Omental fat pad (tissue), 3 donors: ENCODE measurements at regions not wholly inside any gene's neighbourhood (a gene's known extent, or its start where the extent isn't known, plus 50 kb on each side); places are given as distances from the start of the nearest gene placed in this dataset.

Source experiments
- ATAC-seq: fragments of 150-250 bp; one replicate; pipeline ENCODE4 v1.9.1; 2016; ENCODE audit warnings: mild to moderate bottlenecking, moderate library complexity; ENCODE audit not compliant: low FRiP score
- DNase-seq: peaks from one replicate; pipeline ENCODE4 v3.0.0-alpha.2; 2019; ENCODE audit warnings: low spot score
- TF ChIP-seq, protein P1 (sequence below), 3 donors: fragments of 450-650 bp; IDR thresholded peaks; one replicate each; pipeline ENCODE4 v1.5.1; 2016 to 2017; ENCODE audit warnings: antibody characterized with exemption in 3 of 3, mild to moderate bottlenecking in 3 of 3, moderate library complexity in 2 of 3

DNA sequence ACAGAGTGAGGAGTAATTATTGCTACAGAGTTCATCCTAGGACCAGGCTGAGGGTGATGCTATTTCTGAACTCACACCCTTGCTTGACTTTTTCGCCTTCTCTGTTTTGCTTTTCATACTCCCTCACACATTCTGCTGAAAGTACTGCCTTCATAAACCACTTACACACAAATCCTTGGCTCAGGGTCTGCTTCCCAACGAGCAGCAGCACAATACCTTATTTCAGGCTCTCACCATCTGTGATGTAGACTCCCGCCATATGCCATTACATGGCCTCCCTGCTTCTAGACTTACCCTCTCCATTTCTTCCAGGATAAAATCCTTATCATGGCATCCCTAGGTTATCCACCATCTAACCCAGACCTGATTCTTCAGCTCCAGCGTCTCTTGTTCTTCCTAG, 321.3 kb upstream of the SPTLC3 start:
- TF ChIP-seq, protein P1, sequence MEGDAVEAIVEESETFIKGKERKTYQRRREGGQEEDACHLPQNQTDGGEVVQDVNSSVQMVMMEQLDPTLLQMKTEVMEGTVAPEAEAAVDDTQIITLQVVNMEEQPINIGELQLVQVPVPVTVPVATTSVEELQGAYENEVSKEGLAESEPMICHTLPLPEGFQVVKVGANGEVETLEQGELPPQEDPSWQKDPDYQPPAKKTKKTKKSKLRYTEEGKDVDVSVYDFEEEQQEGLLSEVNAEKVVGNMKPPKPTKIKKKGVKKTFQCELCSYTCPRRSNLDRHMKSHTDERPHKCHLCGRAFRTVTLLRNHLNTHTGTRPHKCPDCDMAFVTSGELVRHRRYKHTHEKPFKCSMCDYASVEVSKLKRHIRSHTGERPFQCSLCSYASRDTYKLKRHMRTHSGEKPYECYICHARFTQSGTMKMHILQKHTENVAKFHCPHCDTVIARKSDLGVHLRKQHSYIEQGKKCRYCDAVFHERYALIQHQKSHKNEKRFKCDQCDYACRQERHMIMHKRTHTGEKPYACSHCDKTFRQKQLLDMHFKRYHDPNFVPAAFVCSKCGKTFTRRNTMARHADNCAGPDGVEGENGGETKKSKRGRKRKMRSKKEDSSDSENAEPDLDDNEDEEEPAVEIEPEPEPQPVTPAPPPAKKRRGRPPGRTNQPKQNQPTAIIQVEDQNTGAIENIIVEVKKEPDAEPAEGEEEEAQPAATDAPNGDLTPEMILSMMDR (IDR thresholded peaks at IDR 0.05), result no peak
- ATAC-seq, result no peak
- DNase-seq, result no peak

DNA sequence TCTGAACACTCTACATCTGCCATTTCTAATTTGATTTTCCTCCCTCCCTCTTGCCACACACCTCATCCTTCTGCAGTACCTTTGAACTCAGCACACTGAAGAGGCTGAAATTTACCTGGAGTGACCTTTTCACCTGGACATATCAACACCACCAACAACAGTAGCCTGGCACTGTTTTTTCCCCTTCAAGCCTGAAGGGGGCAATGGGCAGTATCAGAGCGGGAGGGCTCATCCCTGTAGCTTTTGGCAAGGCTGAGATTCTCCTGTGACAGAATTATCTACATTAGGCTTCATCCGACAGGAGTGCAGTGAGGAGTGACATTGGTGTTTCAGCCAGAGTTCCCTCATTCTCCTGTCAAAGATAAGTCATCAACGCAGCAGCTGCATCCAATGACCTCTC, 312.8 kb upstream of the SPTLC3 start:
- ATAC-seq, result no peak
- TF ChIP-seq, protein P1 (IDR thresholded peaks at IDR 0.05), result no peak
- DNase-seq, result no peak

DNA sequence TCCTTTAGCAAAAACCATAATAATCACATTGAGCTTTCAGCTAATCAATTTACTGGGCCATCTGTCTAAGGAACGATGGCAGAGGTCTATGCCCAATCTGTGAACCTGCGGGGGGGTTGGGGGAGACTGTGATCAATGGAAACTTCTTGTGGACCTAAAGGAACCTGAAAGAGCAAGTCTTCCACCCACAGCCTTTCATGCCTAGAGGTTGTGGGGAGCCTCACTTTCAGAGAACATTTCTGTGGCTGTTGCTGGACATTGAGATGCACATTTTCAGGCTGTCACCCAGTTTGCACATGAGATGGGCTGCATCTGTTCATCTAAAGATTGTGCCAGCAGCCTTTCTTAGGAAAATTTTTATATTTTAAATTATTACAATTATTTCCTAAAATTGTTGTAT, 310.0 kb upstream of the SPTLC3 start:
- ATAC-seq, result no peak
- DNase-seq, result no peak

DNA sequence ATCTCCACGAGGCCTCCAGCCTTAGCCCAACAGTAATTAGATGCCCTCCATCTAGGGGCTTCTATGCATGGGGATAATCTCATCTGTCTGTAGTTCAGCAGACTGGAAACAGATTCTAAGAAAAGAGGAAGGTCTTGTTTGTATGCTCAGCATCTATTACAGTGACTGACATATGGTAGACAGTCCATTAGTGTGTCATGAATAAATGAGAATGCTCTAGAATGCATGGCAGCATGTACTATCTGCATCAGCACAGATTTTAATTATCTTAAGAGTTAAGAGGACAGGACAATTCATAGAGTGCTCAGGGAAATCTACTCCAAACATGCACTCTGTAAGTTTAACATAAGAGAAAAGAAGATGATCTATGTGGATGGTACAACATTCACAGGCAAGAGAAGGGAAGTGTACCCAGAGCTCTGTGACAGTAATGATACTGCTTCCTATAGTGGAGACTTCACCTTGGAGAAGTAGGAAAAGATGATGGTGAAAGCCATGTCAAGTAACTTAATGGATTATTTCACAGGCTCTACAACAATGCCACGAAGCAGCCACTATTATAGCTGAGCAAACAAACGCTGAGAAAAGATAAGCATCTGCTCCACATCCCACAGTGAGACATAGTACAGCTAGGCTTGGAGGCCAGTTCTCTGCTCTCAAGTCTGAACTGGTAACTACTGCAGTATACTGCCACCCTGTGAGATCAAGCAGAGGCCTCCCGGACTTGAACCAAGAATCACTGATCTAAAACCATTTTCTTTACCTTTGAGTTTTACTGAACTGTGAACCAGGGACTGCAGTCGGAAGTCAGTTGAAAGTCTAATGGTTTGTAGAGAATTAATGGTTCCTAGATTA, 309.2 kb upstream of the SPTLC3 start:
- DNase-seq (no peak), ATAC-seq (no peak)
- TF ChIP-seq, protein P1 (IDR thresholded peaks at IDR 0.05), result no peak

More for the DNA sequence above, 310.0 kb upstream of the SPTLC3 start:
- TF ChIP-seq, protein P1 (IDR thresholded peaks at IDR 0.05), result no peak

DNA sequence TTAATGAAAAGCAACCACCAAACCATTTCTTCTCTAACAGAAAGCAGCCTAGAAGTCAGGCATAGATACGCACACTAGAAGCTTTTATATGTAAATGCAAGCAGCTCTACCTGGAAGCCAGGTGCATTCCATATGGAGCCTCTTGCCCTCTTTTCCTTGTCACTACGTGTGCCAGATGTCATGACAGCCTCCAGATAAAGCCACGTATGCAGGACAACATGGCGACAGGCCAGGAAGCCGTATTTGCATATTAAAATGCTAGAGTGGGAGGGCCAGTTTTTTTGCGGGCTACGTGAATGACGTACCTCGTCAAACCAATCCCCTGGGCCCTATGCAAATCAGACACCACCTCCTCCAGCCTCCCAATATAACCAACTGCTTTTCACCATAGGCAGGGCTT, 308.1 kb upstream of the SPTLC3 start:
- ATAC-seq (no peak), DNase-seq (no peak)
- TF ChIP-seq, protein P1 (IDR thresholded peaks at IDR 0.05), result no peak

DNA sequence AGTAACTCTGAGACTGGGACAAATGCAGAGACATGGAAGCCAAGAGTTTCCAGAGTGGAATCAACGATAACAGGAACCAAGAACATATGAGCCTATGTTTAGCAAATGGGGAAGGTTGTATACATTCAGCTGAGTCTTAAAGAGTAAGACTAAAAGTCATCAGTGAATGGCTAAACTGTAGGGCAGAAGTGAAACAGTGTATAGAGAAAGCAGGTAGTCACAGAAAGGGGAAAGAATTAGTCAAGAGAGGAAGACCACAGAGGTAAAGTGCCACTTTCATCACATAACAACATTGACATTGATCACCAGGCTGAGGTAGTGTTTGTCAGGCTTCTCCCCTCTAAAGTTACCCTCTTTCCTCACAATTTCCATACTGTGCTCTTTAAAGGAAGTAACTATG, 306.5 kb upstream of the SPTLC3 start:
- ATAC-seq (no peak), DNase-seq (no peak)
- TF ChIP-seq, protein P1 (IDR thresholded peaks at IDR 0.05), result no peak

DNA sequence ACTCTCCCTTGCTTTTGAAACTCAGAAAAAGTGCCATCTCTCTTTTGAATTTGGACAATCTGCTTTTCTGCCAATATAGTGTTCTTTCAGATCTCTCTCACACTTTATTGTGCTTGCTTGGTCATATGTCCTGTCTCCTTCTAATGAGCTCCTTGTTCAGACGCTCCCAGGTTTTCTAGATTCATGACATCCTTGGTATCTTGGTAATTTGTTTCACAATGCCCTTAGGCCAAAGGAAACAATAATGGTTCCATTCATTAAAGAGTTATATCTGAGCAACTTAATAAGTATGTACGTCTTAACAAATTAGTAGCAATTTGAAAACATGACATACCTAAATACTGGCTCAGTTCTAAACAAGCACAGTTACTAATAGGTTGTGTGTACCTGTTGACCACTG, 293.4 kb upstream of the SPTLC3 start:
- DNase-seq (no peak), ATAC-seq (no peak)
- TF ChIP-seq, protein P1 (IDR thresholded peaks at IDR 0.05), result no peak
